Globus pallidus (tissue), 1 donor: ENCODE measurements at regions not wholly inside any gene's neighbourhood (a gene's known extent, or its start where the extent isn't known, plus 50 kb on each side); places are given as distances from the start of the nearest gene placed in this dataset.

Source experiments
- DNase-seq: peaks from one replicate; pipeline ENCODE4 v3.0.0-alpha.2; 2015; ENCODE audit warnings: low spot score

DNA sequence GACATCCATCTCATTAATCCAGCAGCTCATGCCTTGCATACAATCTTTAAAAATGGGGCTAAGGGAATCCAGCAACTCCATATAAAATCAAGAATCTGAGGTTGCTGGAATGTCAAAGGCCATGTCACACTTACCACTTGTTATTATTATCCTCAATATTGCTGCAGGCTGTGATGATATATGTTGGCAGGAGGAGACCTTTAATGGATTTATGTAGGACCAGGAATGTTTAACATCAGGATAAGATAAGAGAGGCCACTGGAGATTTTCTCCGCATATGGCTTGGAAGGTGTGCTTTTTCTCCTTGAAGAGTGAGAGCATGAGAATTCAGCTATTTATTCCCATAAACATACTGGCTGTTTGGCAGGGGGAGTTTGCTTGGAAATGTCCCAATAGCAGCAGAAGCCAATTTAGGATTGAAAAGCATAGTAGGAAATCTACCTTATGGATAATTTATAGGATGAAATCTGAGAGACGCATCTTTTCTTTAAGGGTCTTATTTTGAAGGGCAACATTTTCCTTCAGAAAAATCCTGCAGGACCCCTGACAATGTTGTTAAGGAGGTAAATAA is 481.4 kb downstream of the AGTPBP1 start:
- DNase-seq, result no peak

DNA sequence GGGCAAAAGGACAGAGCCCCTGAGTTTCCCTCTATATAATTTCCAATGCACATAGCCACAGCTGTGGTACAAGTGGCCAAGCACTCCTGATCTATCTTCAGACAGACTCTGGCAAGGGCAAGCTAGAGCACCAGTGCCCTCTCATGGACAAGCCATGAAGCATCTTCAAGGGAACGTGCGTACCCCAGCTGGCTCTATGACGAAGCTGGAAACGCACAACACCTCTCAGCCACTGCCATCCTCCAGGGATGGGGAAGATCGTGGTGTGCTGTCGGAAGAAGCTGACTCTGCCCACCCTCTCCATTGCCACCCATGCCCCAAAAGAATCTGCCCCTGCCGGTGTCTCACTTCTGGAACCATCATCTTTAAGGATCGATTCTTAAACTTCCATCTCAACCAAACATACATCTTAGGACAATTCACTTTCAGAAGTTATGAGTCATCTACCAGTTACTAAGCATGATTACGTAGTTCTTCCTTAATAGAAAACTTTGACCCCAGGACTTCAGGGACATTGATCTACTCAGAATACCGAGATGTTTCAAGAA is 482.9 kb downstream of the AGTPBP1 start:
- DNase-seq, result peak; percentile 87

DNA sequence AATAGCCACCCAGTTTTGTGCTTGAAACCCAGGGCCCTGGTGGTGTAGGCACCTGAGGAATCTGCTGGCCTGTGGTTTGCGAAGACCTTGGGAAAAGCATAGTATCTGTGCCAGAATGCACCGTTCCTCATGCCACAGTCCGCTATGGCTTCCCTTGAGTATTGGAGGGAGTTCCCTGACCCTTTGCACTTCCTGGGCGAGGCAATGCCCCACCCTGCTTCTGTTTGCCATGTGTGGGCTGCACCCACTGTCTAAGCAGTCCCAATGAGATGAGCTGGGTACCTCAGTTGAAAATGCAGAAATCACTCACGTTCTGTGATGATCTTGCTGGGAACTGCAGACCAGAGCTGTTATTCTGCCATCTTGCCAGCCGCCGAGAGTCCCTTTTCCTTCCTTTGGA is 483.5 kb downstream of the AGTPBP1 start:
- no peak for DNase-seq

DNA sequence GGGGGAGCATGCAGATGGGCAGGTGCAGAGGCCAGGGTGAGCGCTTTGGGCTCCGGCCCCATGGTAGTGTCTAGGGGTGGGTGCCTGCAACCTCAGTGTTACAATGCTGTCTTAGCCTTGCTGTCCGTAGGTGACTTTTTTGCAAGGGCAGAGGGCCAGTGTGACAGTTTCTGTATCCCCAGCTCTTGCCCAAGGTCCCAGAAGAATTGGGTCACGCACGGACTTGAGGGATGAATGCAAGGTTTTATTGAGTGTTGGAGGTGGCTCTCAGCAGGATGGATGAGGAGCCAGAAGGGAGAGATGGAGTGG is 492.5 kb downstream of the AGTPBP1 start:
- no peak for DNase-seq

DNA sequence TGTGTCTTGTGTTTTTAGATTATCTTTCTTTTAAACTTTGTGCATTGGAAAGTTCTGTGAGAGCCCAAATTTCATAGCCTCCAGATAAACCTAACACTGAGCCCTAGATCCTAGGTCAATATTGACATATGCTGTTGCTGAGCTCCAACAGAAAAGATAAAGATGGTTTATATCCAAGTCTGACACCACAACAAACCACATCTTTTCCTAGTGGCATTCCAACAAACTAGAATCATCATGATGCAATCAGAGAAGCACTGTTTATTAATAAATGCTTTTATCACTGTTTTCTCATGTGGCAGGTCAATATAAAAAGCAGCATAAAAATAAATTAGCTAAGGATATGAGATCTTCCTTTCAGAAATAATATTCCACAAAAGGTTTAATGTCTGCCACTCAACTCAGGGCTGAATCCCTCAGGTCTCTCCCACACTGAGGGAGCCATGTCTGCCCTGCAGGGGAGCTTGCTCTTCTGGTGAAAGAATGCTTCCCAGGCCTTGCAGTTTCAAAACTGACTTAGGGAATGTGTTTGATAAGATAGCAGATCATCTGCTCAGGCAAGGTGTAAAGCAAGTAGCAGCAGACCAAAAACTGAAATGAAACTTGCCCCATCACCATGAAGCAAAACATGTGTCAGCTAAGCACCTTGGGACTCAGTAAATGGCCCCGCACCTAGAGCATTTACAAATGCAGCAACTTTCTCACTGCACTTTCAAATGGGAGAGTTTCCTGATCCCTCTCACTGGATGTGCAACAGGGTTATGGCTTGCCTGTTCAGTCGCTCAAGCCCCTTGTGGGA is 493.0 kb downstream of the AGTPBP1 start:
- DNase-seq, result no peak

DNA sequence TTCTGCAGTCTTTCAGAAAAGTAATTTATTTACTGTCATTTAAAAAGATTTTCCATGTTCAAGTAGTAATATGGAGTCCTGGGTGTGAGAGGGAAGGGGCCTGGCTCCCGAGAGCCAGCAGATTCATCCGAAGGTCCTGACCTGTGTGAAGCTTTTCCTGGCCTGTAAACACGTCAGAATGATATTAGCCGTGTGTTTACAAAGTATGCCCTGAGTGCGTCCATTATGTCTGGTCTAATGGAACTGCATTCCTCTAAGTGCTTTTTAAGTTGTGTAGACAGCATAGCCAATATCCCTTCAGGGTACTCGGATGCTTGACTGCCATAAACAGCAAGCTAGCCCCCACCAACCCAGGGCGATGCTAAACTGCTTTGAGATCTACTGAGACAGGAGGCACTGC is 495.2 kb downstream of the AGTPBP1 start:
- no peak for DNase-seq

DNA sequence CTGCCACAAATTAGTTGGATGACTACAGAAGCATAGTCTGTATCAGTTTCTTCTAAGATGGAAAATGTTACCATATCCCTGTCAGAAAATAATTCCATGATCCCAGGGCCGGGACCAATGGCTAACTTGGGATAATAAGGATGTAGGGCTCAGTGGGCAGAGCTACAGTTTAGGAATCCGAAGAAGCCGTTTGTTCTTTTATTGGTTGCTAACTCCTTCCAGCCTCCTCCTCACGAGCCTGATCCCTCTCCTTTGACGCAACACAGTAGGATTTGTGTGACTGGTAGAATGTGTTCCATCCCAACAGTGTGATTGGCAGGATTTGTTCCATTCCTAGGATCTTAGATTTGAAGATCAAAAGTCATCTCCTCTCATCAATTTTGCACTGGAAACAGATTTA is 496.9 kb downstream of the AGTPBP1 start:
- DNase-seq, result no peak

DNA sequence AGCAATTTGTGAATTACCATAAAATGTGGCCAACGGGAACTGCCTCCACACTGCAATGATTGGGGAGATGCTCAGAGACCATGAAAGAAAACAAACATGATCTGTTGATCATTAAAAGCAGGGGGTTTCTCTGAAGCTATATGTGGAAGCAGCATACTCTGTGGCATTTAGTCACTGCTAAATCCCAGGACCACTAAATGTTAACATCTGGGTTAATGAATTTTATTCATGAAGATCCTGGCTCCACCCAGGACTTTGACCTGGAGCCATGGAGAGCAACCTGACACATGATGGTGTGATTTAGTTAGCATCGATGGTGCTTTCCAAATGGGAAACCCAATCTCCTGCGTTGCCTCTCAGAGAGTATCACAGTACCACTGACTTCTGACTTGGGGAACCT is 497.8 kb downstream of the AGTPBP1 start:
- DNase-seq, result no peak

DNA sequence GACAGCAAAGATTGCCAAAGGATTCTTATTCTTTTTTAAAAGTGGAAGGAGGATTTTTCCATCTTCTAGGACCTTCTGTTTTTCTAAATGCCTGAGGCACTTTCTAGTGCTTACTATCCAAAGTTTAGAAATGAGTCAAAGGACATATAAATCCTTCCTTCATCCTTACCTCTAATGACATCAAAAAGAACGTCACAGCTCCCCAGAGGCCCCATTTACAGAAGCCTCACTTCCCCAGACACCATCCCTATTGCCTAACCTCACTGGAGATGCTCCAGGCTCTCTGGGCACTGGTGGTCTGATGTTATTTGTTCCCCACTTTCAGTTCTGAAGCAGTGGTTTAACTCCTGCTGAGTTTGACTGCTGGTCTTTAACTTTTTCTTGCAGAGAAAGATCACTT is 504.3 kb downstream of the AGTPBP1 start:
- DNase-seq, result no peak

DNA sequence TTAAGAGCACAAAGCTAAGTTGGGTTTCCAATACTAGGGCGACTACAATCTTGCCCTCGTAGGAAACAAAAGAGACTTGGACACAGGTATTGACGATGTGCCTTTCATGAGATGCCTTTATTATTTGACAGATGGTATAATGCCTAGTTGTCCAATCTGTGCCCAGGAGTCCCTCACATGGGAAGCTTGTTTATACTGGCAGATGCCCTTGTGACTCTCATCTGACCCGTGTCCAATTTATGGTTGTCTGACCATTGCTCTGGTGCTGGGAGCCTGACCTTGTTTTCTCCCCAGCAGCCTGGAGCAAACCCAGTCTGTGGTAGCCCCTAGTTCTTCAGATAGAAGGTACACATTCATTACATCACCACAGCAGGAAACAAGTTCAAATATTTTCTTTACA is 511.7 kb downstream of the AGTPBP1 start:
- no peak for DNase-seq

DNA sequence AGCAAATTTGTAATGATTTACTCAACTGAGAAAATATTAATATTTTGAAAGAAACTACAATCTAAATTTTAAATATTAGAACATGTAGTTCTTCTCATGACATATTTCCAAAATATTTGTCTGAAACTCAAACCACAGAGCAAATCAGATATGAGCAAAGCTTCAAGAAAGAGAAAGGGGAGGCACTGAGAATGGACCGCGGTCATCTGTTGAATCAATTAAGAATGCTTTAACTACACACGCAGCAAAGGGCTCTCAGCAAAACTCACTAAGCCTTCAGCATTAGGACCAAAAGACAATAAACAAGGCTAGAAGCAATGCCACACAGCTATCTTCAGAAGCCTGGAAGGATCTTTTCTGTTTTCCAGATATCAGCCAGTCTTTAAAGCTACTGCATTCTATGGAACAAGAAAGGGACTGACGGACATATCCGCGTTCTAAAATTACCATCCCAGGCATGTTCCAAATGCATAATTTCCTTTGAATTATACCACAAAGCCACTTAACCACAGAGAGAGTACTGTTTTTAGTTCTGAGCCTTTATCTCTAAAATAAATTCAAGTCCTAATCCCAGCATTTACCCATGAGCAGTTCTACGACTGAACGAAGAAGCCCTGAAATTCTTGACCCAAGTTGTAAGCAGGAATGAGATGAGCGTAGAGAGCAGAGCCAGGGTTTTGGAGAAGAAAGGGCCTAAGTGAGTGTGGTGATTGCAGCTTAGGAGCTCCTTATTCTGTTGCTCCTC is 513.5 kb downstream of the AGTPBP1 start:
- no peak for DNase-seq

DNA sequence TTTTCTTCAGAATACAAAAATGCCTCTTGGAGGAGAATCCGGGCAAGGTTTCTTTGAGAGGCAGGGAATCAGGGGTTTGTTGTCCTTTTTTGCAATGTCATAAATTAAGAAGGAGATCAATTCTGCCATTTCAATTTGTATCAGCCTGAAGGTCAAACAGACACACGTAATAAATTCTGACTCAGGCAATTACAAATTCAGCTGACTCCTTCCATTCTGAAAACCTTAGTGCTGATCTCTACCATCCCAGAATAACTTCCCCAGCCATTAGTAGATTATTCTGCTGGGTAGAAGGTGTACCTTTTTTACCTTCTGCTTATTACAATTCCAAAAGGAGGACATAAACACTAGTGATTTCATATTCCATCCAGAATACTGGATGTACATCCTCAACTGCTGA is 516.6 kb downstream of the AGTPBP1 start:
- no peak for DNase-seq

DNA sequence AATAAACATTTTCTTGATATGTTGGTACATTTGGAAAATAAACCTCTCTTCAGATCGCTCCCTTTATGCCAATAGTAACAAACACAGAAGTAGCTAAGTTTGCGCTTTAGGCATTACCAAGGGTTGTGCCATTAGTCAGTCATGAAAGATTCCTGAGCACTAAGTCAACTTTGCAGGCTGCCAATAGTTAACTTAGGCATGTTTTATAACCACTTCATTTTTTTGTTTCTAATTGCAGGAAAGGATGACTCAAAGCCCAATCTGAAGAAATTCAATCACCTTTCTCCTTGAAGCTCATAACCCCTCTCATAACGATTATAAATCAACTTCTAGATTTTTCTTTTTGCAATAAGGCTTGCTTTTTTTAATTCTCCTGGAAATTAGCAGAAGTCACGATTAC is 517.0 kb downstream of the AGTPBP1 start:
- DNase-seq, result no peak

DNA sequence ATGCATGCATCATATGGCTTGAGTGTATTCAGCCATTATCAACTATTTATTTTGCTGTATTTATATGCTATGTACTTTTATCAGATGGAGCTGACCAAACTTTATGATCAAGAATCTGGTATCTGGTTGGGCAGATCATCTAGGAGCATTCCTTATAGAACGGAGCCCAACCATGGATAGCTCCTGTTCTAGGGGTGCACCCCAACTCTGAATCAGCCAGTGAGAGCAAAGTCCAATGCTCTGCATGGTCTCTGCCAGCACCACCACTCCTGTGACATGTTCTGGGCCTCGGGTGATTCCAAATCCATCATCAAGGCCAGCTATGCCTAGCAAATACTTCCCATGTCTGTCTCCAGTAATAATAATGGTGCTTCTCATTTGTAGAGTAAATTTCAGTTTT is 517.5 kb downstream of the AGTPBP1 start:
- DNase-seq, result no peak

DNA sequence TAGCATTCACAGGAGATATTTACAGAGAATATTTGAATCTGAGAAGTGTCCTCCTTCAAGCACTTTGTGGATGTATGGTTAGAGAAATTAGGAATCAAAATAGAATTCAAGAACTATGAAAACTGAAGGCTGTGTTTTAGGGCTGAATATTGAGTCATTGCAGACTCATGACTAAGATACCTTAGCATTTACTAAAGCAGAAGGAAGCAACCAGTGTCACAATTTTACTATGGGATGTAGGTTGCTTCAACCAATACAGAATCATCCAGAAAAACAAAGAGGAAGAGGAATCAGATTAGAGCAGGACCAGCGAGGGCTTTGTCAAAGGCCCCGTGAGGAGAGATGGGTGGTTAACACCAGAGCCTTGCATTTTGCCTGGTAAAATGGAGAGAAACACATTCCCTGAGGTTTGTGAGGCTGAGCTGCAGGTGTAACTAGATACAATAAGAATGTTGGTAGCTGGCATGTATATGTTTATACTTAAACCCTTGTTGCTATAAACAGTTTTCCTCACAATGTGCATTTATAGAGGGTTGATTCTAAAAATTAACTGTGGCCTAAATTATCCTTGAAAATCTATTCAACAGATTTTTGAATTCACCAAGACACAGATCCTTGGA is 518.1 kb downstream of the AGTPBP1 start:
- no peak for DNase-seq

DNA sequence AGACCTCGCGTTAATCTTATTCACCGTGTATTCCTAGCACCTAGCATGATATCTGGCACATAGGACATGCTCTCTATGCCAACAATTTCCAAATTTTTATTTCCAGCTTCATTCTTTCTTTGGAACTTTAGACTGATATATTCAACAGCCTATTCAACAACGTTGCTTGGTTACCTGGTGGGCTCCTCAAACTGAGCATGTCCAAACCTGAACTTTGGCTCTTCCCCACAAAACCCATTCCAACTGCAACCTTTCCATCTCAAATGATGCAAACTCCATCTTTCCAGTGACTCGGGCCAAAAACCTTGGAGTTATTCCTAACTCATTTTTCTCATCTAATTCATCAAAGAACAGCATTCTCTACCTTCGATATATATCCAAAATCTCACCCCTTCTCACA is 525.2 kb downstream of the AGTPBP1 start:
- no peak for DNase-seq

DNA sequence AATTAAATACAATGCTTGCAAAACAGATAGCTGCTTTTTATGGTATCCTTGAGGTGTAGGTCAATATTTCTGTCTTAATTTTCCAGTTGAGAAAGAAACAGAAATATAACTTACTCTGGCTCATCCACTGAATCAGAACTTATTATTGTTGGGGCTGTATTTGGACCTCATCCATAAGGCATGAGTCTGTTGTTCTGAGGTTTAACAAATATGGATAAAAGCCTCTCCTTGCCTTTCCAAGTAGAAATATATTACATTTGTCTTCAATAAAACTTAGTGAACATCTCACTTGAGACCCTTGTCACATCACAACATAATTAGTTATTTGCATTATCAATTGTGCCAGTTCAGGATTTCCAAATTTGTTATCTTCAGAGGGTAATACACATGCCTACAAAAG is 525.8 kb downstream of the AGTPBP1 start:
- no peak for DNase-seq

DNA sequence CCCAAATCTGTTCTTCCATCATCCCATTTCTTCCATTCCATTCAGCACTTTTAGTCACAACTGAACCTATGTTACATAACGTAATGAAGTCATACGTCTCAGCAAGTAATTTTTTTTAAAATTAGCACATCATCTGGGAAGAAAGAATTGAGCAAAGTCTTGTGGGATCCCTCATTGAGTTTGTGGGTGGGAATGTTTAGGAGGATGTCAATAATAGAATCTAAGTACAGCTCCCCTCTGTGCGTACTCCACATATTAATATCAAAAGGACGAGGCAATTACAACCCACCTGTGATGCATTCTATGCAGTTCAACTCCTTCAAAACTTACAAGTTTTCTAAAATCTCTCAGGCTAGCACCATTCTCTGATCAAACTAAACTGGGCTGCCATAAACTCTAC is 526.3 kb downstream of the AGTPBP1 start:
- no peak for DNase-seq

DNA sequence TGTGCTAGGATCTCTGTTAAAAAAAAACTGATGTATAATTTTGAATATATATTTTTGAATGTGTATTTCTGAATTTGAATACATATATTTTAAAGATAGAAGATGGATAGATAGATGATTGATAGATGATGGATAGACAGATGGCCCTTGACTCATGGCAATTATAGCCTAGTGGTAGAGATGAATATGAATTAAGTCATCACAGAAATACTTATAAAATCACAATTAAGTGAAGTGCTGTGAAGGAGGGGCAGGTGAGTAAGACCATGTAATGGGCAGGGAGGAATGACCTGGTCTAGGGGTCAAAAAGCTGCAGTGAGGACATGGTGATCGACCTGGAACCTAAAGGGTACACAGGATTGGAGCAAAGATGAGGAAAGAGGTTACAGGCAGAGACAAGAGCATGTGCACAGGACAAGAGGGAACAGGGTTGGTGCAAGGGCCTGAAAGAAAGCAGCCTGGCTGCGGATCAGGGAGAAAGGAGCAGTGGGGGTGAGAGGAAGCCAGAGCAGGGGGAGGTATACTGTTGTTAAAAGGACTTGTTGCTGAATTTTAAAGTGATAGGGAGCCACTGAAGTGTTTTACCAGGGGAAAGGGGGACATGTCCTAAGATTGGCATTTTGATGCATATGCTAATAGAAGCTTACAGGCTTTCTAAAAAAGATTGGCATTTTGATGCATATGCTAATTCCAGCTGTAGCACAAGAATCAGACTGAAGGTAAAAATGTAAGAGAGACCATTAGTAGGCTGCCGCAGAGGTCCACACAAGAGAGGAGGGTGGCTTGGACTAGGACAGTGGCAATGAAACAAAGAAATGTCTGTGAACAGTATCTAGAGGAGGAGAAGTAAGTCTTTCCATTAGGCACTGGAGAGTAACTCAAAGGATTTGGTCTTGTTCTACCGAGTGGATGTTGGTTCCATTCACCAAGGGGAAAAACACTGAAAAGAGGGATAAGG is 527.8 kb downstream of the AGTPBP1 start:
- no peak for DNase-seq

DNA sequence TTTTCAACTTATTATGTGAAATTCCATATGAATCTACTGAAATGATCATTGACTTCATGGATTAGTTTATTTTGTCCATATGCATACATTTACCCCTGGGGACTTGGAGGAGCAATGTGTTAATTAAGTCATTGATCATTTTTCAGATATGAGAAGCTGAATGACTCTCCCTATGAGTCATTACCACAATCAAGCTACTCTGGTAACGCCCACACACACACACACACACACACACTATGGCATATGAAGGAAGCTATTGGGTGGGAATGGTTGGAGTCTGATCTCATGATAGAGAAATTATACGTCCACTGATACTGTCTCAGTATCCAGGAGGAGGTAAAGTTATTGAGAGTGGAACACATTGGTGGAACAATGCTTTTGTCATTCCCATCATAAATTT is 528.9 kb downstream of the AGTPBP1 start:
- no peak for DNase-seq

DNA sequence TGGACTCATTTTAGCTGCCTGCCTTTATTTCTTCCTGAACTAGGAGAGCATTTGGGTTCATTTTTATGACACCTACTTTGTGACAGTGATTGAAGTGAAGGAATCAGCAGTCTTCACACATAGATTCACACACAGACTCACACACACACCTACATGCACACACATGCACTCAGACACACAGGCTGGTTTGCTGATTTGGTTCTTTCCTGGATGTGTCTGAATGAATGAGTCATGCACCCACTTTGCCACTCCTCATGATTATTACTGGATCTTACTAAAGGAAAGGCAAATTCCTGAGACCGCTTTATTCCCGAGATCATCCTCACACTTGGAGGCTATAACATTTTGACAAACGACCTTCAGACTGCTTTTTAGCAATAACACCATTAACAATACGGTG is 529.5 kb downstream of the AGTPBP1 start:
- DNase-seq, result no peak

DNA sequence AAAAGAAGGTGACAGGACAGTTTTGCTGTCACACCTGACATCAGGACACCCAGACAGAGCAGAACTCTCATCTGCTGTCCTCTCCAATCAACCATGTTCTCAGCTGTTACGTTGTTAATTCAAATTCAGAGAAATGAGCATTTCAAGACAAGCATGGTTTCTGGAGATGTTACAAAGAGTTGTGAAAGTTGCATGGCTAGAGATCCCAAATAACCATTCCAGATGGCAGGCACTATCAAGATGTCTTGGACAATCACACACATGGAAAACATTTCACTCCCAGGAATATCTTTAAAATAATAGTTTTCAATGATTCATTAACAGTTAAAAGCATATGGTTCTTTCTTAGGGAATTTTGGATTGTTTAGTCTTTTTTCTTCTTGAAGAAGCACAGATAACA is 533.1 kb downstream of the AGTPBP1 start:
- DNase-seq, result no peak
